HepG2 (cell line): ENCODE measurements at regions not wholly inside any gene's neighbourhood (a gene's known extent, or its start where the extent isn't known, plus 50 kb on each side); places are given as distances from the start of the nearest gene placed in this dataset.
A peak's percentile ranks its signal among the peaks of the same experiment; 100 is the strongest.

ENCODE experiments used
- CCAR2 ChIP-seq: fragments of 200-400 bp; formaldehyde crosslinking; optimal IDR thresholded peaks from 2 replicates; pipeline ENCODE3; 2018; ENCODE audit warnings: low read depth, mild to moderate bottlenecking, low read length, moderate library complexity
- HNF4G ChIP-seq, 2 experiments: sonication (generic) in 1 of 2; formaldehyde crosslinking in 1 of 2; IDR thresholded peaks; 2 replicates each; pipeline versions ENCODE4 v1.4.0 to v1.6.1; 2011 to 2020; ENCODE audit warnings: borderline replicate concordance in 2 of 2, low read depth in 2 of 2, mild to moderate bottlenecking in 2 of 2, low read length in 1 of 2, missing genetic modification reagents in 1 of 2, moderate library complexity in 1 of 2
- HOXA3 ChIP-seq: sonication (generic); formaldehyde crosslinking; IDR thresholded peaks from 2 replicates; pipeline ENCODE4 v1.5.0; 2020; ENCODE audit warnings: missing genetic modification reagents
- ISL2 ChIP-seq: sonication (generic); formaldehyde crosslinking; IDR thresholded peaks from 2 replicates; pipeline ENCODE4 v1.5.0; 2020; ENCODE audit warnings: missing genetic modification reagents
- NFIC ChIP-seq: IDR thresholded peaks from 2 replicates; pipeline ENCODE4 v1.6.1; 2012; ENCODE audit warnings: mild to moderate bottlenecking, low read length, inconsistent platforms
- NR2F6 ChIP-seq, 2 experiments: IDR thresholded peaks; 2 replicates each; pipeline ENCODE4 v1.6.1; 2016; ENCODE audit warnings: antibody characterized with exemption in 1 of 2, mild to moderate bottlenecking in 1 of 2
- TSC22D2 ChIP-seq: sonication (generic); formaldehyde crosslinking; IDR thresholded peaks from 2 replicates; pipeline ENCODE4 v1.5.1; 2020; ENCODE audit warnings: missing genetic modification reagents, mild to moderate bottlenecking, borderline replicate concordance
- ZFP36L2 ChIP-seq: sonication (generic); formaldehyde crosslinking; IDR thresholded peaks from 2 replicates; pipeline ENCODE4 v1.4.0; 2020; ENCODE audit warnings: missing genetic modification reagents
- ZNF543 ChIP-seq: sonication (generic); formaldehyde crosslinking; IDR thresholded peaks from 2 replicates; pipeline ENCODE4 v1.4.0; 2020; ENCODE audit warnings: mild to moderate bottlenecking, missing genetic modification reagents
- TF ChIP-seq, protein P1 (sequence below): sonication (generic); formaldehyde crosslinking; IDR thresholded peaks from 2 replicates; pipeline ENCODE4 v1.9.0; 2022; ENCODE audit warnings: low read depth, missing genetic modification reagents
- TF ChIP-seq, protein P2 (sequence below): sonication (generic); formaldehyde crosslinking; IDR thresholded peaks from 2 replicates; pipeline ENCODE4 v1.4.0; 2020; ENCODE audit warnings: missing genetic modification reagents, borderline replicate concordance
- TF ChIP-seq, protein P3 (sequence below): sonication (generic); formaldehyde crosslinking; IDR thresholded peaks from 2 replicates; pipeline ENCODE4 v1.4.0; 2020; ENCODE audit warnings: mild to moderate bottlenecking, missing genetic modification reagents, borderline replicate concordance
- TF ChIP-seq, protein P4 (sequence below): sonication (generic); formaldehyde crosslinking; IDR thresholded peaks from 2 replicates; pipeline ENCODE4 v1.5.0; 2020; ENCODE audit warnings: mild to moderate bottlenecking, missing genetic modification reagents, moderate library complexity

DNA sequence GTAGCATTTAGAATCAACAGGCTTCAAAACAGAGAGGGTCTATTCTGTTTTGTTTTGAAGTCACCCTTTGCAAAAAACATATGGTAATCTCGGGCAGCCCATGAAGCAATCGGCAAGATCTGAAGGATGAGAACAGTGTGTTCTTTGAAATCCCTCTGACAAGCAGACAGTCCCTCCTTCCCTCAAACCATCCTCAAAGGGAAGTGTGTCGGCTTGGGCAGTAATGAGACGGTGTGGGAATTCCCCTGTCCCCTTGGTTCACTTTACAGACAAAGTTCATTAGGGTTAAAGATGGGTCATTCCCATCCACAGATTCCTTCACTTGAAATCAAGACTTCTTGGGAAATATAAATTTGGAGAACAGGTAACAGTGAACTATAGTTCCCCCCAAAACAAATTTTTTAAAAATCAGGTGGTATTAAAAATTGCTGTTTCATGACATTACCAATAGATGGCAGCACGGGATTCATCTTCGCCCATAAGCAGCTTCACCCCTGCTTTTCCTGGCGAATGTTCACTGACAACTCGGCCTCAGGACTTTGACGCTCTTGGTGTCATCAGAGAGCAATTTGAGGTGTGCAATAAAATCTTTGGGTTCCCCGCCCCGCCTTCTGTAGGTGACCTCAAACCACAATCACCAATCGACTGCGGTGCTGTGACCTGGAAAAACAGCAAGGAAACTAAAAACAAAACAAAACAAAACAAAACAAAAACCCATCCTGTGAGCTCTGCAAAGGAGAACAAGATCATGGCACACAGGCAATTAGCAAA lies 159.3 kb upstream of the TNFAIP3 start (continued):
- TF ChIP-seq NR2F6 (IDR thresholded peaks at IDR 0.05) (peak; percentile 57), NR2F6 (CRISPR knock-in tag; IDR thresholded peaks at IDR 0.05) (peak; percentile 78), HNF4G (IDR thresholded peaks at IDR 0.05; ENCODE audit: borderline replicate concordance, low read depth, low read length) (peak; percentile 41; the same call in 1 of the 2 replicates), HNF4G (CRISPR knock-in tag; IDR thresholded peaks at IDR 0.05; ENCODE audit: borderline replicate concordance, low read depth) (peak; percentile 16; the same call in 1 of the 2 replicates), ZFP36L2 (no peak), ISL2 (peak; percentile 96), TSC22D2 (CRISPR knock-in tag) (peak; percentile 85; the same call in 1 of the 2 replicates), HOXA3 (CRISPR knock-in tag) (peak; percentile 79), CCAR2 (no peak), ZNF543 (CRISPR knock-in tag) (peak; percentile 68; the same call in 1 of the 2 replicates), NFIC (peak; percentile 87)
- TF ChIP-seq, protein P1, sequence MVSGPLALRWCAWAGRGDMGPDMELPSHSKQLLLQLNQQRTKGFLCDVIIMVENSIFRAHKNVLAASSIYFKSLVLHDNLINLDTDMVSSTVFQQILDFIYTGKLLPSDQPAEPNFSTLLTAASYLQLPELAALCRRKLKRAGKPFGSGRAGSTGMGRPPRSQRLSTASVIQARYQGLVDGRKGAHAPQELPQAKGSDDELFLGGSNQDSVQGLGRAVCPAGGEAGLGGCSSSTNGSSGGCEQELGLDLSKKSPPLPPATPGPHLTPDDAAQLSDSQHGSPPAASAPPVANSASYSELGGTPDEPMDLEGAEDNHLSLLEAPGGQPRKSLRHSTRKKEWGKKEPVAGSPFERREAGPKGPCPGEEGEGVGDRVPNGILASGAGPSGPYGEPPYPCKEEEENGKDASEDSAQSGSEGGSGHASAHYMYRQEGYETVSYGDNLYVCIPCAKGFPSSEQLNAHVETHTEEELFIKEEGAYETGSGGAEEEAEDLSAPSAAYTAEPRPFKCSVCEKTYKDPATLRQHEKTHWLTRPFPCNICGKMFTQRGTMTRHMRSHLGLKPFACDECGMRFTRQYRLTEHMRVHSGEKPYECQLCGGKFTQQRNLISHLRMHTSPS = no peak
- TF ChIP-seq, protein P2, sequence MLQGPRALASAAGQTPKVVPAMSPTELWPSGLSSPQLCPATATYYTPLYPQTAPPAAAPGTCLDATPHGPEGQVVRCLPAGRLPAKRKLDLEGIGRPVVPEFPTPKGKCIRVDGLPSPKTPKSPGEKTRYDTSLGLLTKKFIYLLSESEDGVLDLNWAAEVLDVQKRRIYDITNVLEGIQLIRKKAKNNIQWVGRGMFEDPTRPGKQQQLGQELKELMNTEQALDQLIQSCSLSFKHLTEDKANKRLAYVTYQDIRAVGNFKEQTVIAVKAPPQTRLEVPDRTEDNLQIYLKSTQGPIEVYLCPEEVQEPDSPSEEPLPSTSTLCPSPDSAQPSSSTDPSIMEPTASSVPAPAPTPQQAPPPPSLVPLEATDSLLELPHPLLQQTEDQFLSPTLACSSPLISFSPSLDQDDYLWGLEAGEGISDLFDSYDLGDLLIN (CRISPR knock-in tag) = 0 out of 2 replicates have a peak, but pooled peaks have one; percentile 33
- TF ChIP-seq, protein P3, sequence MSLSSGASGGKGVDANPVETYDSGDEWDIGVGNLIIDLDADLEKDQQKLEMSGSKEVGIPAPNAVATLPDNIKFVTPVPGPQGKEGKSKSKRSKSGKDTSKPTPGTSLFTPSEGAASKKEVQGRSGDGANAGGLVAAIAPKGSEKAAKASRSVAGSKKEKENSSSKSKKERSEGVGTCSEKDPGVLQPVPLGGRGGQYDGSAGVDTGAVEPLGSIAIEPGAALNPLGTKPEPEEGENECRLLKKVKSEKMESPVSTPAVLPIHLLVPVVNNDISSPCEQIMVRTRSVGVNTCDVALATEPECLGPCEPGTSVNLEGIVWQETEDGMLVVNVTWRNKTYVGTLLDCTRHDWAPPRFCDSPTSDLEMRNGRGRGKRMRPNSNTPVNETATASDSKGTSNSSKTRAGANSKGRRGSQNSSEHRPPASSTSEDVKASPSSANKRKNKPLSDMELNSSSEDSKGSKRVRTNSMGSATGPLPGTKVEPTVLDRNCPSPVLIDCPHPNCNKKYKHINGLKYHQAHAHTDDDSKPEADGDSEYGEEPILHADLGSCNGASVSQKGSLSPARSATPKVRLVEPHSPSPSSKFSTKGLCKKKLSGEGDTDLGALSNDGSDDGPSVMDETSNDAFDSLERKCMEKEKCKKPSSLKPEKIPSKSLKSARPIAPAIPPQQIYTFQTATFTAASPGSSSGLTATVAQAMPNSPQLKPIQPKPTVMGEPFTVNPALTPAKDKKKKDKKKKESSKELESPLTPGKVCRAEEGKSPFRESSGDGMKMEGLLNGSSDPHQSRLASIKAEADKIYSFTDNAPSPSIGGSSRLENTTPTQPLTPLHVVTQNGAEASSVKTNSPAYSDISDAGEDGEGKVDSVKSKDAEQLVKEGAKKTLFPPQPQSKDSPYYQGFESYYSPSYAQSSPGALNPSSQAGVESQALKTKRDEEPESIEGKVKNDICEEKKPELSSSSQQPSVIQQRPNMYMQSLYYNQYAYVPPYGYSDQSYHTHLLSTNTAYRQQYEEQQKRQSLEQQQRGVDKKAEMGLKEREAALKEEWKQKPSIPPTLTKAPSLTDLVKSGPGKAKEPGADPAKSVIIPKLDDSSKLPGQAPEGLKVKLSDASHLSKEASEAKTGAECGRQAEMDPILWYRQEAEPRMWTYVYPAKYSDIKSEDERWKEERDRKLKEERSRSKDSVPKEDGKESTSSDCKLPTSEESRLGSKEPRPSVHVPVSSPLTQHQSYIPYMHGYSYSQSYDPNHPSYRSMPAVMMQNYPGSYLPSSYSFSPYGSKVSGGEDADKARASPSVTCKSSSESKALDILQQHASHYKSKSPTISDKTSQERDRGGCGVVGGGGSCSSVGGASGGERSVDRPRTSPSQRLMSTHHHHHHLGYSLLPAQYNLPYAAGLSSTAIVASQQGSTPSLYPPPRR (CRISPR knock-in tag) = peak; percentile 76
- TF ChIP-seq, protein P4, sequence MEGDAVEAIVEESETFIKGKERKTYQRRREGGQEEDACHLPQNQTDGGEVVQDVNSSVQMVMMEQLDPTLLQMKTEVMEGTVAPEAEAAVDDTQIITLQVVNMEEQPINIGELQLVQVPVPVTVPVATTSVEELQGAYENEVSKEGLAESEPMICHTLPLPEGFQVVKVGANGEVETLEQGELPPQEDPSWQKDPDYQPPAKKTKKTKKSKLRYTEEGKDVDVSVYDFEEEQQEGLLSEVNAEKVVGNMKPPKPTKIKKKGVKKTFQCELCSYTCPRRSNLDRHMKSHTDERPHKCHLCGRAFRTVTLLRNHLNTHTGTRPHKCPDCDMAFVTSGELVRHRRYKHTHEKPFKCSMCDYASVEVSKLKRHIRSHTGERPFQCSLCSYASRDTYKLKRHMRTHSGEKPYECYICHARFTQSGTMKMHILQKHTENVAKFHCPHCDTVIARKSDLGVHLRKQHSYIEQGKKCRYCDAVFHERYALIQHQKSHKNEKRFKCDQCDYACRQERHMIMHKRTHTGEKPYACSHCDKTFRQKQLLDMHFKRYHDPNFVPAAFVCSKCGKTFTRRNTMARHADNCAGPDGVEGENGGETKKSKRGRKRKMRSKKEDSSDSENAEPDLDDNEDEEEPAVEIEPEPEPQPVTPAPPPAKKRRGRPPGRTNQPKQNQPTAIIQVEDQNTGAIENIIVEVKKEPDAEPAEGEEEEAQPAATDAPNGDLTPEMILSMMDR (CRISPR knock-in tag) = peak; percentile 91
